Loucy (cell line): ENCODE measurements at regions not wholly inside any gene's neighbourhood (a gene's known extent, or its start where the extent isn't known, plus 50 kb on each side); places are given as distances from the start of the nearest gene placed in this dataset.
A peak's percentile ranks its signal among the peaks of the same experiment; 100 is the strongest.

Source experiments
- H2AFZ ChIP-seq: fragments of 200-600 bp; sonication (generic); 2 replicates; pipeline ENCODE4 v1.6.0; 2016; ENCODE audit warnings: antibody characterized with exemption, mild to moderate bottlenecking, low read length, moderate library complexity
- H3F3A ChIP-seq: fragments of 200-600 bp; 2 replicates; pipeline ENCODE4 v1.6.0; 2016; ENCODE audit warnings: antibody characterized with exemption, low read depth, mild to moderate bottlenecking
- H3K27me3 ChIP-seq: fragments of 200-600 bp; sonication (generic); 2 replicates; pipeline ENCODE4 v1.6.1; 2014; ENCODE audit warnings: low read length, mild to moderate bottlenecking; ENCODE audit not compliant: insufficient read depth, poor library complexity, severe bottlenecking
- H3K36me3 ChIP-seq: fragments of 200-600 bp; sonication (generic); 2 replicates; pipeline ENCODE4 v1.6.1; 2016; ENCODE audit warnings: low read length; ENCODE audit not compliant: insufficient read depth
- H3K4me1 ChIP-seq: fragments of 200-600 bp; sonication (generic); 2 replicates; pipeline ENCODE4 v1.5.1; 2014; ENCODE audit warnings: low read length, mild to moderate bottlenecking; ENCODE audit not compliant: insufficient read depth, poor library complexity, severe bottlenecking
- H3K4me2 ChIP-seq: fragments of 200-600 bp; sonication (generic); 2 replicates; pipeline ENCODE4 v1.6.0; 2014; ENCODE audit warnings: antibody characterized with exemption, low read length, low read depth, mild to moderate bottlenecking; ENCODE audit not compliant: poor library complexity, severe bottlenecking
- H3K4me3 ChIP-seq: fragments of 200-600 bp; sonication (generic); 2 replicates; pipeline ENCODE4 v1.5.1; 2014; ENCODE audit warnings: low read length, mild to moderate bottlenecking, mixed read lengths; ENCODE audit not compliant: poor library complexity, severe bottlenecking
- H3K79me2 ChIP-seq: fragments of 200-600 bp; sonication (generic); 2 replicates; pipeline ENCODE4 v1.6.1; 2014; ENCODE audit warnings: low read length; ENCODE audit not compliant: insufficient read depth
- H3K9ac ChIP-seq: fragments of 200-600 bp; sonication (generic); 2 replicates; pipeline ENCODE4 v1.6.0; 2014; ENCODE audit warnings: mild to moderate bottlenecking, low read depth, low read length, moderate library complexity; ENCODE audit not compliant: poor library complexity, severe bottlenecking
- H3K9me2 ChIP-seq: fragments of 200-600 bp; sonication (generic); replicated peaks from 2 replicates; pipeline ENCODE4 v1.6.1; 2016; ENCODE audit warnings: low read depth, low read length, mixed read lengths
- H3K9me3 ChIP-seq: fragments of 200-600 bp; sonication (generic); 2 replicates; pipeline ENCODE4 v1.6.1; 2014; ENCODE audit warnings: mild to moderate bottlenecking, antibody characterized with exemption, low read length, low read depth; ENCODE audit not compliant: insufficient read depth
- H4K20me1 ChIP-seq: fragments of 200-600 bp; sonication (generic); 2 replicates; pipeline ENCODE4 v1.6.0; 2014; ENCODE audit warnings: antibody characterized with exemption, low read length, mild to moderate bottlenecking; ENCODE audit not compliant: insufficient read depth, poor library complexity, severe bottlenecking
- EZH2phosphoT487 ChIP-seq: fragments of 200-600 bp; IDR thresholded peaks from 2 replicates; pipeline ENCODE4 v1.6.1; 2018; ENCODE audit warnings: antibody characterized with exemption, mild to moderate bottlenecking, moderate library complexity, borderline replicate concordance
- TF ChIP-seq, protein P1 (sequence below): fragments of 200-600 bp; sonication (generic); conservative IDR thresholded peaks from 2 replicates; pipeline ENCODE4 v1.5.1; 2014; ENCODE audit warnings: mild to moderate bottlenecking, antibody characterized with exemption, low read length

DNA sequence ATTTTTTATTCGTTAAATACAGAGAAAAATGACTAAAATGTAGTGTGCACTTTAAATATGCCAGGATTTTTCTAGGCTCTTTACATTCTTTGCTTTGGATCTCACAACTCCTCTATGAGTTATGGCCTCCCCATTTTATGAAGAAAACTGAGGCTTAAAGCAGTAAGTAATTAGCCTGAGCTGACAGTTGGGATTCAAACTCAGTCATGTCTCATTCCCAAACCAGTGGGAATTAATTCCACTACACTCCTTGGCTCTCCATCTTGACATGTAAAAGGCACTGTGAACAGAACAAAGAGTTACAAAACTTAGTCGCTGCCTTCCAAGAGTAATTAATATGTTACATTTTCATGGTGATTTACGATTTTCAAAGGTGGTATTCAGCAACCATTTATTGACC, 351.9 kb downstream of the SATB2 start:
- no peaks in the 10 kb centered on the region for H3K79me2 ChIP-seq
- no peaks in the 10 kb centered on the region for H4K20me1 ChIP-seq
- H3F3A ChIP-seq = no peaks in the 10 kb centered on the region
- H3K36me3 ChIP-seq = no peaks in the 10 kb centered on the region
- H3K9me2 ChIP-seq = no peaks in the 10 kb centered on the region
- H2AFZ ChIP-seq = no peak overlapping the region
- H3K27me3 ChIP-seq = no peaks in the 10 kb centered on the region
- H3K4me3 ChIP-seq = no peak overlapping the region
- H3K9me3 ChIP-seq = no peaks in the 10 kb centered on the region
- H3K4me2 ChIP-seq = no peak overlapping the region
- peaks cover 10% of the 10 kb centered on the region for H3K4me1 ChIP-seq
- no peak for TF ChIP-seq EZH2phosphoT487
- TF ChIP-seq, protein P1, sequence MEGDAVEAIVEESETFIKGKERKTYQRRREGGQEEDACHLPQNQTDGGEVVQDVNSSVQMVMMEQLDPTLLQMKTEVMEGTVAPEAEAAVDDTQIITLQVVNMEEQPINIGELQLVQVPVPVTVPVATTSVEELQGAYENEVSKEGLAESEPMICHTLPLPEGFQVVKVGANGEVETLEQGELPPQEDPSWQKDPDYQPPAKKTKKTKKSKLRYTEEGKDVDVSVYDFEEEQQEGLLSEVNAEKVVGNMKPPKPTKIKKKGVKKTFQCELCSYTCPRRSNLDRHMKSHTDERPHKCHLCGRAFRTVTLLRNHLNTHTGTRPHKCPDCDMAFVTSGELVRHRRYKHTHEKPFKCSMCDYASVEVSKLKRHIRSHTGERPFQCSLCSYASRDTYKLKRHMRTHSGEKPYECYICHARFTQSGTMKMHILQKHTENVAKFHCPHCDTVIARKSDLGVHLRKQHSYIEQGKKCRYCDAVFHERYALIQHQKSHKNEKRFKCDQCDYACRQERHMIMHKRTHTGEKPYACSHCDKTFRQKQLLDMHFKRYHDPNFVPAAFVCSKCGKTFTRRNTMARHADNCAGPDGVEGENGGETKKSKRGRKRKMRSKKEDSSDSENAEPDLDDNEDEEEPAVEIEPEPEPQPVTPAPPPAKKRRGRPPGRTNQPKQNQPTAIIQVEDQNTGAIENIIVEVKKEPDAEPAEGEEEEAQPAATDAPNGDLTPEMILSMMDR = no peak
- no peak overlapping the region for H3K9ac ChIP-seq

GRCh38 chr2:199101487-199101886, 356.3 kb downstream of the SATB2 start:
- Histone ChIP-seq H3K9me3 (no peaks in the 10 kb centered on the region), H3K36me3 (no peaks in the 10 kb centered on the region), H3K4me1 (peaks cover 16% of the 10 kb centered on the region), H2AFZ (0 out of 2 replicates have a peak overlapping the region, but pooled peaks have one; percentile 11), H3K4me3 (no peak overlapping the region), H4K20me1 (no peaks in the 10 kb centered on the region), H3K4me2 (peak overlapping the region; percentile 18), H3K9me2 (no peaks in the 10 kb centered on the region), H3K9ac (no peak overlapping the region), H3K79me2 (no peaks in the 10 kb centered on the region), H3K27me3 (no peaks in the 10 kb centered on the region), H3F3A (no peaks in the 10 kb centered on the region)
- TF ChIP-seq, protein P1 = no peak
- no peak for TF ChIP-seq EZH2phosphoT487

DNA sequence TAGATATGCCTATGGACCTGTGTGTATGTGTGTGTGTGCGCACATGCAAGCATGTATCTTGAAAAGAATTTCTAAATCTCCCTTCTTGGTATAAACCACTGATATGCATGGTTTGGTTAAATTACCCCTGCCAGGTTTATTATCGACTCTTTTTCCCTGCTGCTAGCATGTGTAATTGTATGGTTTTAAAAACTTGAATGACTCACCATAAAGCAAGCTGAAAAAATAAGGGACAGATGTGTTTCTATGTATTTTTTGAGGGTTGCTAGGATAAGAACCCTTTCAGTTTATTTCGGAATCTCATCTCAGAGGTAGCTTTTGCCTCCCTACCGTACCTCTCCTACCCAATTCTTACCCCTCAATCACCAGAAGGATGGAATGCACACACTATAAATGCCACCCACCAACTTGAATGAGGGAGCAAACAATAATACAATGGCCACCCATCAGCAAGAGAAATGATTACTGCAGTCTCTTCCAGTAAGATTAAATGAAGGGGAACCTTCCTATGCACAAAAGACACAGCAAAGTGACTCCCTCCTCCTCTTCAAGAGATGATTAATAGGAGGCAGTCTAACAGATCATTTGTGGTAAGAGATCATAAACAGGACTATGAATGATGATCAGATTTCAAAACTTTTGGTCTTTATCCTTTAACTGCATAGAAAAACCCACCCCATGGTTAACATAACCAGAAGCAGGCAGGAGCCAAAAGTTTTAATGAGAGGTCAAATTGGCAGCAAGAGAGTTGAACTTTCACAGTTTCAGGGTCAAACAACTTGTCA, 357.2 kb downstream of the SATB2 start:
- Histone ChIP-seq H3K9me3 (no peaks in the 10 kb centered on the region), H4K20me1 (no peaks in the 10 kb centered on the region), H3K9ac (no peak overlapping the region), H3K27me3 (no peaks in the 10 kb centered on the region), H3K9me2 (no peaks in the 10 kb centered on the region), H3K36me3 (no peaks in the 10 kb centered on the region), H3F3A (no peaks in the 10 kb centered on the region), H3K4me2 (peak overlapping the region; percentile 18), H3K79me2 (no peaks in the 10 kb centered on the region), H3K4me3 (no peak overlapping the region), H3K4me1 (peaks cover 16% of the 10 kb centered on the region), H2AFZ (peak overlapping the region; percentile 50; the same call in 1 of the 2 replicates)
- TF ChIP-seq, protein P1 = no peak
- no peak for TF ChIP-seq EZH2phosphoT487
